Lower leg skin (tissue), 3 donors: ENCODE measurements at regions not wholly inside any gene's neighbourhood (a gene's known extent, or its start where the extent isn't known, plus 50 kb on each side); places are given as distances from the start of the nearest gene placed in this dataset.

ENCODE experiments used
- CTCF ChIP-seq, 3 donors: fragments of 450-650 bp; IDR thresholded peaks; one replicate each; pipeline ENCODE4 v1.5.1; 2016; ENCODE audit warnings: antibody characterized with exemption in 3 of 3, mild to moderate bottlenecking in 3 of 3, moderate library complexity in 2 of 3
- POLR2A ChIP-seq, 2 donors: fragments of 450-650 bp; IDR thresholded peaks; one replicate each; pipeline ENCODE4 v1.6.1; 2016 to 2017; ENCODE audit warnings: antibody characterized with exemption in 2 of 2, mild to moderate bottlenecking in 1 of 2, moderate library complexity in 1 of 2

DNA sequence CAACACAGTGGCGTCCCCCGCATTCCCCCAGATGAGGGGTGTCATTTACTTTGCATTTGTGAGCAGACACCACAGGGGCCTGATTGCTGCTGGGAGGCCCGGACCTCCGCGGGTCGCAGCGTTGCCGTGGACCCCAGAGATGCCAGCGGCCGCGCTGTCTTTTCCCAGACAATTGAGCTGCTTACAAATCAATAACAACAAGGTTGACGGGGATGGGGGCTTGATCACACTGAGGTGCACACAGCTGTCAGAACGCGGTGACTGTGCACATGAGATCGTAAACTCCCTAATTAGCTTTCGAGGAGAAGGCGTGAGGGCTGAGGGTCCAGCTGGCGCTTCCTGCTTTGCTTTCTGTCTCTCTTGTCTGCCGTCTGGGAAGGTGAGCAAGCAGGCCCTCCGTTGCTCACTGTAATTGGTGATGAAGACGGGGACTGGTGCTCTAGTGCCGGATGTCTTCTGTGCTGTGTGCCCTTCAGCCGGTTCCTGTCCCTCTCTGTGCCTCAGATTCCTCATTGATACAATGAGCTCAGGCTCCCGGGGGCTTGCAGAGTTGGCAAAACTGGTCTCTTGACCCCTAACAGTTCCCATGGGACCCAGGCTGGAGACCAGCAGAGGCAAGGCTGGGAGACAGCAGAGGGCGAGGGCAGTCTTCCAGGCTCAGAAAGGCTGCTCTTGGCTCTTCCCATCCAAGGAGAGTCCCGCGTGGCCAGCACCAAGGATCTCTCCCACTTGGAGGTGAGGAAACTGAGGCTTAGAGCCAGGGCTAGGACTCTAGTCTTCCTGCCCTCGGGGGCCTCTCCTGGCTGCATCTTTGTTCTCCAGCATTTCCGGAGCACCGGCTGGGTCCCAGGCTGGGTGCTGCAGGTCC is 126.0 kb upstream of the PMEPA1 start:
- TF ChIP-seq POLR2A (IDR thresholded peaks at IDR 0.05) (no peak), CTCF (IDR thresholded peaks at IDR 0.05) (no peak)
